ENCODE measurements at regions not wholly inside any gene's neighbourhood (a gene's known extent, or its start where the extent isn't known, plus 50 kb on each side); places are given as distances from the start of the nearest gene placed in this dataset.
A peak's percentile ranks its signal among the peaks of the same experiment; 100 is the strongest.
"Not testable (repeated sequence)": the region's sequence is repeated elsewhere in the genome, so short reads cannot be mapped to it uniquely, and the experiment has no call there.

GRCh38 chr7:83769407-83769806 lies 120.5 kb upstream of the SEMA3E start:
- Histone ChIP-seq H3K27ac (no peak overlapping the region), H3K9me3 (ENCODE audit: low read depth, low read length) (no peaks in the 10 kb centered on the region), H3K36me3 (ENCODE audit: insufficient read depth, low read length) (no peaks in the 10 kb centered on the region), H3K9ac (ENCODE audit: insufficient read length) (no peak overlapping the region), H3K4me3 (no peak overlapping the region)
- DNase-seq (ENCODE audit: low read depth, low spot score) = no peak
- TF ChIP-seq EZH2 (IDR thresholded peaks at IDR 0.05) (no peak), POLR2AphosphoS5 (IDR thresholded peaks at IDR 0.05; ENCODE audit: borderline replicate concordance, low read depth, low read length) (no peak), FOXP2 (optimal IDR thresholded peaks at IDR 0.05; ENCODE audit: control extremely low read depth, extremely low read length, insufficient read depth) (no peak)

GRCh38 chr7:83751217-83751616 lies 102.3 kb upstream of the SEMA3E start:
- DNase-seq (ENCODE audit: low read depth, low spot score) = no peak
- H3K9ac ChIP-seq (ENCODE audit: insufficient read length) = no peak overlapping the region
- no peaks in the 10 kb centered on the region for H3K9me3 ChIP-seq (ENCODE audit: low read depth, low read length)
- no peaks in the 10 kb centered on the region for H3K36me3 ChIP-seq (ENCODE audit: insufficient read depth, low read length)
- no peak overlapping the region for H3K4me3 ChIP-seq
- H3K27ac ChIP-seq = no peak overlapping the region
- no peak for TF ChIP-seq EZH2 (IDR thresholded peaks at IDR 0.05)
- no peak for TF ChIP-seq FOXP2 (optimal IDR thresholded peaks at IDR 0.05; ENCODE audit: control extremely low read depth, extremely low read length, insufficient read depth)
- TF ChIP-seq POLR2AphosphoS5 (IDR thresholded peaks at IDR 0.05; ENCODE audit: borderline replicate concordance, low read depth, low read length) = no peak

- no peak for DNase-seq (ENCODE audit: low read depth, low spot score)
- H3K27ac ChIP-seq = no peak overlapping the region
- H3K9me3 ChIP-seq (ENCODE audit: low read depth, low read length) = no peaks in the 10 kb centered on the region
- H3K4me3 ChIP-seq = no peak overlapping the region
- H3K9ac ChIP-seq (ENCODE audit: insufficient read length) = no peak overlapping the region
- no peaks in the 10 kb centered on the region for H3K36me3 ChIP-seq (ENCODE audit: insufficient read depth, low read length)
- TF ChIP-seq EZH2 (IDR thresholded peaks at IDR 0.05) = no peak
These were observed 100.6 kb upstream of the SEMA3E start for GRCh38 chr7:83749495-83749894.

- peak; percentile 48 for DNase-seq (ENCODE audit: low read depth, low spot score)
- Histone ChIP-seq H3K9ac (ENCODE audit: insufficient read length) (no peak overlapping the region), H3K36me3 (ENCODE audit: insufficient read depth, low read length) (no peaks in the 10 kb centered on the region), H3K9me3 (ENCODE audit: low read depth, low read length) (no peaks in the 10 kb centered on the region), H3K4me3 (no peak overlapping the region), H3K27ac (no peak overlapping the region)
- TF ChIP-seq FOXP2 (optimal IDR thresholded peaks at IDR 0.05; ENCODE audit: control extremely low read depth, extremely low read length, insufficient read depth) = no peak
- no peak for TF ChIP-seq EZH2 (IDR thresholded peaks at IDR 0.05)
- peak; percentile 21; the same call in 1 of the 2 replicates for TF ChIP-seq POLR2AphosphoS5 (IDR thresholded peaks at IDR 0.05; ENCODE audit: borderline replicate concordance, low read depth, low read length)
These were observed 90.6 kb upstream of the SEMA3E start for GRCh38 chr7:83739527-83739926.

GRCh38 chr7:83738291-83738835 lies 89.4 kb upstream of the SEMA3E start:
- peak; percentile 10 for DNase-seq (ENCODE audit: low read depth, low spot score)
- TF ChIP-seq FOXP2 (optimal IDR thresholded peaks at IDR 0.05; ENCODE audit: control extremely low read depth, extremely low read length, insufficient read depth) = no peak
- TF ChIP-seq EZH2 (IDR thresholded peaks at IDR 0.05) = no peak
- no peak for TF ChIP-seq POLR2AphosphoS5 (IDR thresholded peaks at IDR 0.05; ENCODE audit: borderline replicate concordance, low read depth, low read length)
- Histone ChIP-seq H3K9me3 (ENCODE audit: low read depth, low read length) (no peaks in the 10 kb centered on the region), H3K36me3 (ENCODE audit: insufficient read depth, low read length) (no peaks in the 10 kb centered on the region), H3K9ac (ENCODE audit: insufficient read length) (no peak overlapping the region), H3K27ac (no peak overlapping the region), H3K4me3 (peak overlapping the region; percentile 11; the same call in 1 of the 2 replicates)

GRCh38 chr7:83732305-83732704 lies 83.4 kb upstream of the SEMA3E start:
- no peak overlapping the region for H3K9ac ChIP-seq (ENCODE audit: insufficient read length)
- H3K27ac ChIP-seq = no peak overlapping the region
- TF ChIP-seq FOXP2 (optimal IDR thresholded peaks at IDR 0.05; ENCODE audit: control extremely low read depth, extremely low read length, insufficient read depth) (no peak), EZH2 (IDR thresholded peaks at IDR 0.05) (no peak), POLR2AphosphoS5 (IDR thresholded peaks at IDR 0.05; ENCODE audit: borderline replicate concordance, low read depth, low read length) (no peak)
- no peaks in the 10 kb centered on the region for H3K9me3 ChIP-seq (ENCODE audit: low read depth, low read length)
- no peaks in the 10 kb centered on the region for H3K36me3 ChIP-seq (ENCODE audit: insufficient read depth, low read length)
- DNase-seq (ENCODE audit: low read depth, low spot score) = no peak
- H3K4me3 ChIP-seq = no peak overlapping the region

GRCh38 chr7:83731154-83731553 lies 82.2 kb upstream of the SEMA3E start:
- no peak overlapping the region for H3K9ac ChIP-seq (ENCODE audit: insufficient read length)
- no peaks in the 10 kb centered on the region for H3K36me3 ChIP-seq (ENCODE audit: insufficient read depth, low read length)
- no peak overlapping the region for H3K4me3 ChIP-seq
- no peak overlapping the region for H3K27ac ChIP-seq
- no peak for DNase-seq (ENCODE audit: low read depth, low spot score)
- TF ChIP-seq EZH2 (IDR thresholded peaks at IDR 0.05) (no peak), POLR2AphosphoS5 (IDR thresholded peaks at IDR 0.05; ENCODE audit: borderline replicate concordance, low read depth, low read length) (no peak), FOXP2 (optimal IDR thresholded peaks at IDR 0.05; ENCODE audit: control extremely low read depth, extremely low read length, insufficient read depth) (no peak)
- no peaks in the 10 kb centered on the region for H3K9me3 ChIP-seq (ENCODE audit: low read depth, low read length)

- not testable (repeated sequence) for H3K9ac ChIP-seq (ENCODE audit: insufficient read length); H3K4me3 ChIP-seq; H3K27ac ChIP-seq; DNase-seq (ENCODE audit: low read depth, low spot score); H3K9me3 ChIP-seq (ENCODE audit: low read depth, low read length); H3K36me3 ChIP-seq (ENCODE audit: insufficient read depth, low read length)
These were observed 68.0 kb upstream of the SEMA3E start for GRCh38 chr7:83716923-83717322.

- Histone ChIP-seq H3K9ac (ENCODE audit: insufficient read length) (no peak overlapping the region), H3K4me3 (no peak overlapping the region), H3K27ac (no peak overlapping the region), H3K9me3 (ENCODE audit: low read depth, low read length) (no peaks in the 10 kb centered on the region), H3K36me3 (ENCODE audit: insufficient read depth, low read length) (no peaks in the 10 kb centered on the region)
- TF ChIP-seq EZH2 (IDR thresholded peaks at IDR 0.05) (no peak), FOXP2 (optimal IDR thresholded peaks at IDR 0.05; ENCODE audit: control extremely low read depth, extremely low read length, insufficient read depth) (no peak), POLR2AphosphoS5 (IDR thresholded peaks at IDR 0.05; ENCODE audit: borderline replicate concordance, low read depth, low read length) (no peak)
- DNase-seq (ENCODE audit: low read depth, low spot score) = no peak
These were observed 59.6 kb upstream of the SEMA3E start for GRCh38 chr7:83708531-83708930.
